ENCODE measurements at regions not wholly inside any gene's neighbourhood (a gene's known extent, or its start where the extent isn't known, plus 50 kb on each side); places are given as distances from the start of the nearest gene placed in this dataset.

DNA sequence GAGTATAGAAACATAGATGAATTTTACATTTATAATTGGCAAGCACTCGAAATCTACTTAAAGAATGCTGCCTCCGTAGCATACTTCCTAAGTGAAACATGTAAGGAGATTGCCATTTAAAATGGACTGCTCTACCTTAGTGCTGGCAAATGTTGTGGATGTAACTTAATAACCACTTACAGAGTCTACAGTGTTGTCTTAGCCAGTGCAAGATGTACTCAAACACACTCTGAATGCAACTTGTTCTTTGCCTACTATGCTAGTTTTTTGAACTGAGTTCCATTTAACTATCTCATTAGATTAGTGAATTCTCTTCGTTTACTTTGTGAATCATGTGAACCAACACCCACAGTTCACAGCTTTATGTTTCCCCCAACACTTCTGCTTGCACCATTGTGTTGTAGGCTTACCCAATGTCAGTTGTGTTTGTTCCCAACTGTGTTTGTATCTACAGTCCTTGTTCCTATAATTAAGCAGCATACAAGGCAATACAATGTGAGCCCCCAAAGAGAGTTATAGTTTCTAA lies 345.5 kb upstream of the LYPLAL1 start:
- no peaks in the 10 kb centered on the region for H3K27me3 ChIP-seq (replicated peaks in 1 of 4; ENCODE audit: control insufficient read depth in 3 of 4, extremely low read depth in 1 of 4, insufficient read depth in 3 of 4, low read length in 3 of 4)
- H4K5ac ChIP-seq (ENCODE audit: insufficient read length, low read depth, low read length): no peak overlapping the region
- H3K9ac ChIP-seq (replicated peaks in 1 of 4; ENCODE audit: extremely low read depth in 1 of 4, low read depth in 3 of 4, low read length in 3 of 4): no peak overlapping the region
- H3K18ac ChIP-seq (ENCODE audit: extremely low read depth, low read length): no peak overlapping the region
- no peak overlapping the region for H3K23ac ChIP-seq (ENCODE audit: insufficient read length)
- H2AFZ ChIP-seq (ENCODE audit: low read length): no peak overlapping the region
- no peak overlapping the region for H2BK120ac ChIP-seq (replicated peaks; ENCODE audit: low read depth, low read length)
- H4K8ac ChIP-seq (ENCODE audit: extremely low read depth, insufficient read depth, low read length): no peak overlapping the region
- H3K4me2 ChIP-seq (ENCODE audit: insufficient read depth in 1 of 2, low read depth in 2 of 2, low read length in 2 of 2): no peak overlapping the region
- H2BK5ac ChIP-seq (ENCODE audit: low read depth, low read length): no peak overlapping the region
- CTCF ChIA-PET (ENCODE audit: partially characterized antibody): no interaction called here
- no peak overlapping the region for H2AK5ac ChIP-seq (ENCODE audit: low read depth, low read length)
- WGBS, 2 experiments (ENCODE audit: extremely low coverage in 1 of 2, insufficient coverage in 1 of 2, insufficient read length in 1 of 2, insufficient replicate concordance in 2 of 2, low coverage in 1 of 2, low lambda C conversion rate in 2 of 2, missing lambda C conversion rate in 1 of 2): 83% methylated on average over 3 of the region's 3 CpGs; no CpG with 5 or more reads in 1 of the 2 experiments
- POLR2A ChIA-PET (ENCODE audit: partially characterized antibody): no interaction called here
- no peaks in the 10 kb centered on the region for H3K36me3 ChIP-seq (ENCODE audit: control insufficient read depth in 2 of 4, insufficient read depth in 4 of 4, low read length in 3 of 4)
- H4K20me1 ChIP-seq (replicated peaks in 1 of 2; ENCODE audit: control insufficient read depth in 1 of 2, insufficient read depth in 2 of 2, low read length in 2 of 2): no peaks in the 10 kb centered on the region
- H3K4me1 ChIP-seq (replicated peaks in 1 of 4; ENCODE audit: control insufficient read depth in 3 of 4, insufficient read depth in 4 of 4, low read length in 3 of 4): no peaks in the 10 kb centered on the region
- H2BK20ac ChIP-seq (ENCODE audit: low read length): no peak overlapping the region
- no peaks in the 10 kb centered on the region for H3K79me1 ChIP-seq (ENCODE audit: low read depth, low read length)
- H4K91ac ChIP-seq (replicated peaks; ENCODE audit: insufficient read length, low read length): no peak overlapping the region
- H3K14ac ChIP-seq (ENCODE audit: insufficient read length): no peak overlapping the region
- H2BK12ac ChIP-seq (ENCODE audit: low read depth, low read length): no peak overlapping the region
- H3K27ac ChIP-seq (ENCODE audit: low read depth, low read length): no peak overlapping the region
- H2BK15ac ChIP-seq (ENCODE audit: low read length): no peak overlapping the region
- H3K79me2 ChIP-seq (ENCODE audit: control insufficient read depth in 1 of 2, insufficient read depth in 2 of 2, low read length in 2 of 2): no peaks in the 10 kb centered on the region
- H3K4ac ChIP-seq (replicated peaks; ENCODE audit: insufficient read length, low read depth, low read length): no peak overlapping the region
- no peaks in the 10 kb centered on the region for H3K9me3 ChIP-seq (ENCODE audit: insufficient read depth in 2 of 2, low read depth in 1 of 2, low read length in 1 of 2)
- no peak overlapping the region for H3K56ac ChIP-seq (replicated peaks; ENCODE audit: insufficient read length, low read depth, low read length)
- FAIRE-seq: no peak
- no peak for DNase-seq (ENCODE audit: low read depth in 1 of 2, low spot score in 2 of 2)
- no peak overlapping the region for H3K4me3 ChIP-seq (ENCODE audit: extremely low read depth in 1 of 4, insufficient read depth in 2 of 4, low read depth in 3 of 4, low read length in 4 of 4)
- no peaks in the 10 kb centered on the region for H3K23me2 ChIP-seq (ENCODE audit: low read depth, low read length)
- TF ChIP-seq POLR2A (IDR thresholded peaks at IDR 0.05; ENCODE audit: control extremely low read depth in 1 of 2, low read depth in 2 of 2, low read length in 2 of 2) (no peak), BRCA1 (IDR thresholded peaks at IDR 0.05; ENCODE audit: low read depth, low read length) (no peak), KDM1A (IDR thresholded peaks at IDR 0.05; ENCODE audit: borderline replicate concordance, low read length) (no peak), RXRA (IDR thresholded peaks at IDR 0.05; ENCODE audit: insufficient read depth, low read depth, low read length) (no peak), ASH2L (IDR thresholded peaks at IDR 0.05; ENCODE audit: low read length) (no peak), HDAC6 (IDR thresholded peaks at IDR 0.05; ENCODE audit: low read depth, low read length) (no peak), GABPA (IDR thresholded peaks at IDR 0.05; ENCODE audit: borderline replicate concordance, insufficient read depth, low read length) (no peak)
